GM23338 (cell line): ENCODE measurements at regions not wholly inside any gene's neighbourhood (a gene's known extent, or its start where the extent isn't known, plus 50 kb on each side); places are given as distances from the start of the nearest gene placed in this dataset.

Source experiments
- ATAC-seq: fragments of 200-7000 bp; cut with Tn5 transposase; 3 replicates; pipeline ENCODE4 v1.9.1; 2020
- DNase-seq: peaks from one replicate; pipeline ENCODE4 v3.0.0-alpha.2; 2015; ENCODE audit warnings: low spot score
- H2AFZ ChIP-seq: fragments of 200-600 bp; sonication (generic); 2 replicates; pipeline ENCODE4 v1.8.0; 2016; ENCODE audit warnings: antibody characterized with exemption, mild to moderate bottlenecking, moderate library complexity
- H3F3A ChIP-seq: fragments of 200-600 bp; sonication (generic); replicated peaks from 2 replicates; pipeline ENCODE4 v1.8.0; 2017; ENCODE audit warnings: antibody characterized with exemption, mixed run types, low read depth
- H3K27ac ChIP-seq: fragments of 200-600 bp; sonication (generic); 2 replicates; pipeline ENCODE4 v1.6.1; 2016; ENCODE audit warnings: low read depth
- H3K27me3 ChIP-seq: fragments of 200-600 bp; sonication (generic); 2 replicates; pipeline ENCODE4 v1.8.0; 2016; ENCODE audit warnings: mild to moderate bottlenecking, mixed run types, moderate library complexity; ENCODE audit not compliant: insufficient read depth
- H3K36me3 ChIP-seq: fragments of 200-600 bp; sonication (generic); 2 replicates; pipeline ENCODE4 v1.8.0; 2016; ENCODE audit warnings: mild to moderate bottlenecking; ENCODE audit not compliant: insufficient read depth
- H3K4me1 ChIP-seq: fragments of 200-600 bp; sonication (generic); 2 replicates; pipeline ENCODE4 v1.8.0; 2016; ENCODE audit warnings: mild to moderate bottlenecking, moderate library complexity; ENCODE audit not compliant: insufficient read depth
- H3K4me2 ChIP-seq: fragments of 200-600 bp; sonication (generic); 2 replicates; pipeline ENCODE4 v1.7.1; 2017; ENCODE audit warnings: mixed run types
- H3K4me3 ChIP-seq: fragments of 200-600 bp; sonication (generic); 2 replicates; pipeline ENCODE4 v1.6.1; 2016; ENCODE audit warnings: mixed run types
- H3K79me2 ChIP-seq: fragments of 200-600 bp; sonication (generic); replicated peaks from 2 replicates; pipeline ENCODE4 v1.8.0; 2017; ENCODE audit warnings: mild to moderate bottlenecking; ENCODE audit not compliant: insufficient read depth
- H3K9me2 ChIP-seq: fragments of 200-600 bp; sonication (generic); 2 replicates; pipeline ENCODE4 v1.8.0; 2017; ENCODE audit not compliant: insufficient read depth
- H4K20me1 ChIP-seq: fragments of 200-600 bp; sonication (generic); replicated peaks from 2 replicates; pipeline ENCODE4 v1.8.0; 2017; ENCODE audit warnings: mild to moderate bottlenecking; ENCODE audit not compliant: insufficient read depth
- H3K27ac Mint-ChIP-seq: 2 replicates; pipeline ENCODE4 v1.8.0; 2020; ENCODE audit warnings: inconsistent platforms, mild to moderate bottlenecking, moderate library complexity, mixed read lengths
- H3K27me3 Mint-ChIP-seq: 3 replicates; pipeline ENCODE4 v1.8.0; 2022; ENCODE audit warnings: low read depth, mild to moderate bottlenecking, moderate library complexity, mixed read lengths, inconsistent platforms; ENCODE audit not compliant: insufficient read depth, poor library complexity
- H3K36me3 Mint-ChIP-seq: 3 replicates; pipeline ENCODE4 v1.8.0; 2021; ENCODE audit warnings: low read depth, mild to moderate bottlenecking, inconsistent platforms, moderate library complexity, mixed read lengths
- H3K4me1 Mint-ChIP-seq: 3 replicates; pipeline ENCODE4 v1.8.0; 2020; ENCODE audit warnings: mild to moderate bottlenecking, inconsistent platforms, mixed read lengths
- H3K4me3 Mint-ChIP-seq: 3 replicates; pipeline ENCODE4 v1.8.0; 2021; ENCODE audit warnings: moderate library complexity, mild to moderate bottlenecking, inconsistent platforms, mixed read lengths
- H3K9me3 Mint-ChIP-seq: 3 replicates; pipeline ENCODE4 v1.8.0; 2020; ENCODE audit warnings: moderate library complexity, mild to moderate bottlenecking, inconsistent platforms, mixed read lengths
- CREB1 ChIP-seq: fragments of 250-450 bp; sonication (Bioruptor Pico); IDR thresholded peaks from 2 replicates; pipeline ENCODE4 v1.5.0; 2020; ENCODE audit warnings: low read depth, mild to moderate bottlenecking, moderate library complexity
- EZH2 ChIP-seq: fragments of 200-600 bp; sonication (generic); IDR thresholded peaks from one replicate; pipeline ENCODE4 v1.8.0; 2017; ENCODE audit warnings: antibody characterized with exemption, mild to moderate bottlenecking, low read depth; ENCODE audit not compliant: unreplicated experiment
- EZH2phosphoT487 ChIP-seq: fragments of 200-600 bp; sonication (generic); IDR thresholded peaks from one replicate; pipeline ENCODE4 v1.8.1; 2018; ENCODE audit warnings: antibody characterized with exemption; ENCODE audit not compliant: unreplicated experiment
- JUNB ChIP-seq: IDR thresholded peaks from one replicate; pipeline ENCODE4 v1.6.1; 2016; ENCODE audit warnings: antibody characterized with exemption; ENCODE audit not compliant: unreplicated experiment
- NANOG ChIP-seq: IDR thresholded peaks from 2 replicates; pipeline ENCODE4 v1.6.1; 2016; ENCODE audit warnings: antibody characterized with exemption, borderline replicate concordance
- POLR2AphosphoS5 ChIP-seq: IDR thresholded peaks from 2 replicates; pipeline ENCODE4 v1.6.1; 2016; ENCODE audit warnings: antibody characterized with exemption, low read depth
- REST ChIP-seq: IDR thresholded peaks from one replicate; pipeline ENCODE4 v1.6.1; 2018; ENCODE audit warnings: antibody characterized with exemption; ENCODE audit not compliant: unreplicated experiment
- STAT1 ChIP-seq: IDR thresholded peaks from one replicate; pipeline ENCODE4 v1.6.1; 2016; ENCODE audit warnings: antibody characterized with exemption; ENCODE audit not compliant: unreplicated experiment
- ZNF114 ChIP-seq: fragments of 250-450 bp; sonication (Bioruptor Pico); IDR thresholded peaks from 2 replicates; pipeline ENCODE4 v1.5.0; 2020; ENCODE audit warnings: mild to moderate bottlenecking, moderate library complexity
- ZNF331 ChIP-seq: fragments of 250-450 bp; sonication (Bioruptor Pico); IDR thresholded peaks from 2 replicates; pipeline ENCODE4 v1.5.0; 2020; ENCODE audit warnings: low read depth, mild to moderate bottlenecking, moderate library complexity
- TF ChIP-seq, protein P1 (sequence below): IDR thresholded peaks from 2 replicates; pipeline ENCODE4 v1.6.1; 2016; ENCODE audit warnings: antibody characterized with exemption

- no peak for TF ChIP-seq REST
- TF ChIP-seq ZNF331 (CRISPR knock-in tag) = no peak
Measured at GRCh38 chr4:35993606-35994005, 250.7 kb downstream of the ARAP2 start (continued).

DNA sequence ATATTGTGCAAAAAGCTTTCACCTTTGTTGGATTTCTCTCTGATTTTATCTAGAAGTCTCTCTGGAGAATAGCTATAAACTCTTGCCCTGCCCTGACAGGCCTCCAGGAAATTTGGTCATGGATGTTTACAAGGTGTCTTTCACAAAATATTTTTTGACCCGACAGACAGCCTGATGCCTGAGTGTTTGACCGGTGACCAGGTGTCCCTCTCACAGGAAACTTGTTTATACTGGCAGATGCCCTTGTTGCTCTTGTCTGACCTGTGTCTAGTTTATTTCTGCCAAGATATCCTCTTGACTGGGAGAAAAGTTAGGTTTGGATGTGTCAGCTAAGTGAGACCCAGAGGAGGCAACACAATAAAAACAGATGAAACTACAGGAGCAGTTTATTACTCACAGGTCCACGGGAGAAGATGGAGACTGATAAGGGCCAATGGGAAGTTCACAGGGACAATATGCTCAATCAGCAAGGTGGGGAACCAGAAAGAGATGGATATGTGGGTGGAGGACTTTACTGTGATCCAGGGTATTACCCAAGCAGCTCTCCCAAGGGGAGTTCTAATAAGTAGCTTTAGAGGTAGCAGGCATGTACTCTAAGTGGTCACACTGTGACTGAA is 243.3 kb downstream of the ARAP2 start:
- H3K27ac Mint-ChIP-seq = no peak overlapping the region
- DNase-seq (no peak), ATAC-seq (no peak)
- Histone ChIP-seq H4K20me1 (no peaks in the 10 kb centered on the region), H3K36me3 (no peaks in the 10 kb centered on the region), H3K4me2 (no peak overlapping the region), H3K79me2 (no peaks in the 10 kb centered on the region), H3F3A (no peaks in the 10 kb centered on the region), H3K4me1 (no peaks in the 10 kb centered on the region), H3K4me3 (no peak overlapping the region), H3K27ac (no peak overlapping the region), H2AFZ (no peak overlapping the region), H3K27me3 (no peaks in the 10 kb centered on the region), H3K9me2 (no peaks in the 10 kb centered on the region)
- no peaks in the 10 kb centered on the region for H3K9me3 Mint-ChIP-seq
- H3K4me3 Mint-ChIP-seq = no peak overlapping the region
- no peaks in the 10 kb centered on the region for H3K4me1 Mint-ChIP-seq
- H3K27me3 Mint-ChIP-seq = no peaks in the 10 kb centered on the region
- H3K36me3 Mint-ChIP-seq = no peaks in the 10 kb centered on the region
- no peak for TF ChIP-seq POLR2AphosphoS5
- no peak for TF ChIP-seq ZNF114 (CRISPR knock-in tag)
- no peak for TF ChIP-seq EZH2phosphoT487
- no peak for TF ChIP-seq EZH2
- TF ChIP-seq, protein P1, sequence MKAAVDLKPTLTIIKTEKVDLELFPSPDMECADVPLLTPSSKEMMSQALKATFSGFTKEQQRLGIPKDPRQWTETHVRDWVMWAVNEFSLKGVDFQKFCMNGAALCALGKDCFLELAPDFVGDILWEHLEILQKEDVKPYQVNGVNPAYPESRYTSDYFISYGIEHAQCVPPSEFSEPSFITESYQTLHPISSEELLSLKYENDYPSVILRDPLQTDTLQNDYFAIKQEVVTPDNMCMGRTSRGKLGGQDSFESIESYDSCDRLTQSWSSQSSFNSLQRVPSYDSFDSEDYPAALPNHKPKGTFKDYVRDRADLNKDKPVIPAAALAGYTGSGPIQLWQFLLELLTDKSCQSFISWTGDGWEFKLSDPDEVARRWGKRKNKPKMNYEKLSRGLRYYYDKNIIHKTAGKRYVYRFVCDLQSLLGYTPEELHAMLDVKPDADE = no peak
- TF ChIP-seq NANOG = no peak

DNA sequence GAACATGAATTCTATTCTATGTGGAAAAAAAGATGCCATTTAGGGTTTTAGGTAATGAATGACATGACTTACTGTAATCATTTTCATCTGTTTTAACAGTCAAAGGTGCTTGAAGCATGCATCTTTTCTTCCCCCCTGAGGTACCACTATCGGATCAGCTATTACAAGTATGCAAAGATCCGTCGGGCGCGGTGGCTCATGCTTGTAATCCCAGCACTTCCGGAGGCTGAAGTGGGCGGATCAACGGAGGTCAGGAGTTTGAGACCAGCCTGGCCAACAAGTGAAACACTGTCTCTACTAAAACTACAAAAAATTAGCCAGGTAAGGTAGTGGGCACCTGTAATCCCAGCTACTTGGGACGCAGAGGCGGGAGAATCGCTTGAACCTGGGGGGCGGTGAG is 241.3 kb downstream of the ARAP2 start:
- H3K27ac Mint-ChIP-seq = no peak overlapping the region
- H3F3A ChIP-seq = no peaks in the 10 kb centered on the region
- no peak for ATAC-seq
- H3K27me3 Mint-ChIP-seq = no peaks in the 10 kb centered on the region
- H4K20me1 ChIP-seq = no peaks in the 10 kb centered on the region
- H3K27me3 ChIP-seq = no peaks in the 10 kb centered on the region
- H3K4me1 Mint-ChIP-seq = no peaks in the 10 kb centered on the region
- H3K4me2 ChIP-seq = no peak overlapping the region
- no peaks in the 10 kb centered on the region for H3K9me3 Mint-ChIP-seq
- H3K4me1 ChIP-seq = no peaks in the 10 kb centered on the region
- H3K79me2 ChIP-seq = no peaks in the 10 kb centered on the region
- no peak for DNase-seq
- H2AFZ ChIP-seq = no peak overlapping the region
- TF ChIP-seq EZH2 (no peak), REST (no peak), NANOG (no peak), CREB1 (no peak), STAT1 (no peak), ZNF331 (CRISPR knock-in tag) (no peak), ZNF114 (CRISPR knock-in tag) (no peak), EZH2phosphoT487 (no peak), JUNB (no peak)
- TF ChIP-seq, protein P1 = no peak
- H3K36me3 Mint-ChIP-seq = no peaks in the 10 kb centered on the region
- H3K4me3 Mint-ChIP-seq = no peak overlapping the region
- no peak overlapping the region for H3K27ac ChIP-seq
- H3K4me3 ChIP-seq = no peak overlapping the region
- H3K9me2 ChIP-seq = no peaks in the 10 kb centered on the region
- H3K36me3 ChIP-seq = no peaks in the 10 kb centered on the region
